GM18858 (cell line): ENCODE measurements at regions not wholly inside any gene's neighbourhood (a gene's known extent, or its start where the extent isn't known, plus 50 kb on each side); places are given as distances from the start of the nearest gene placed in this dataset.
"Not testable (repeated sequence)": the region's sequence is repeated elsewhere in the genome, so short reads cannot be mapped to it uniquely, and the experiment has no call there.

Source experiments
- ATAC-seq: cut with Tn5 transposase; IDR thresholded peaks from one replicate; pipeline ENCODE4 v1.9.1; 2021; ENCODE audit not compliant: unreplicated experiment

GRCh38 chr2:212875950-212876349 is 275.5 kb downstream of the IKZF2 start:
- ATAC-seq = not testable (repeated sequence)

- ATAC-seq = no peak
Measured at GRCh38 chr2:212873256-212873655, 278.2 kb downstream of the IKZF2 start.

GRCh38 chr2:212871597-212871996 is 279.8 kb downstream of the IKZF2 start:
- no peak for ATAC-seq

- ATAC-seq = no peak
Measured at GRCh38 chr2:212864186-212864585, 287.2 kb downstream of the IKZF2 start.

DNA sequence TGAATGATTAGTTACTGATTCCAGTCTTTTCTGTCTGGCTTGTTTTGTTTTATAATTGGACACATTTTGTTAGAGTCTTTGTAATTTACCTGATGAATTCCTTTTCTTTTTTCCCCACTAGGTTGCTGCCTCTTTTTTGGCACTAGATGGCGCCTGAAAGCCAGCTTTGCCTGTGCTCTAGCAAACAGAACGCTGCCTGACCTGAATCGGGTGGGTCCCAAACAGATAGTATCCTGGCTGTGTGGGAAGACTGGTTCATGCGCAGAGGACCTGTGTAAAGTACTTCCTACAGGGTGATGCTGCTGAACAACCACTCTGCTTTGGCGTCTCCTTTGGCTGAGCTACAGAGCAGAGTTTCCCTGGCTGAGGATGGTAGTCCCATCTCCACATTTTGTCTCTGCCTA is 288.2 kb downstream of the IKZF2 start:
- no peak for ATAC-seq

- ATAC-seq = no peak
Measured at GRCh38 chr2:212858496-212858895, 292.9 kb downstream of the IKZF2 start.

- ATAC-seq = no peak
Measured at GRCh38 chr2:212854771-212855170, 296.6 kb downstream of the IKZF2 start.

DNA sequence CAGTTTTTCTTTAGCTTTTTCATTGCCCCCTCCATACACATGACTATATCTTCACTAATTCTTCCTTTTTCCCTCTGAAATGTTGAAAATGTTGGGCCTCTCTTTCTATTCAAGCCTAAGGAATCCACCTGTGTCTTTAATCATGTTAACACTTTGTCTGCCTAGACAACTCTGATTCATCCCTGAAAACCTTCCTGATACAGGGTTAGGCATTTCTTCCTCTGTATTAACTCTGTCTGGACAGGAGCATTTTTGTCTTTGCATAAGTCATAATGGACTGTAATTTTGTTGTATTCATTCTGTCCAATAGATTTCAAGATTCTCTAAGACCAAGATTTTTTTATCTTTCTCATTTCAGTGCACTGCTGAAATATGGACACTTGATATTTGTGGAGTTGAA is 297.3 kb downstream of the IKZF2 start:
- no peak for ATAC-seq

DNA sequence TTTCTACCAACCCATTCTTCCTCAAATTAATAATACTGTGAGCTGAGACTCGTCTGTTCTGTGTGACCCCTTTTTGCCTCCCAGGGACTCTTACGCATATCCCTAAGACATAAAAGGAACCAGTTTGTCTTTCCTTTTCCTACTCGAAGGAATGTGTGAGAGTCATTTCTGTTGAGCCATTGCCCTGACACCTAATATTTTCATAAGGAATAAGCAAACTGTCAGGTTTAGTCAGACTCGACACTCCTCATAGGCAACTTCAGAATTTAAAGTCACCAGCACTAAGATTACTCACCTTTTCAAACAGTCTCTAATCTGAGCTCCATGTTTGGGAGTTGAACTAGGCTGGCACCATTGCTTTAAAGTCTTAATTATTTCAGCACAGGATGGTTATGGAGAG is 305.5 kb downstream of the IKZF2 start:
- ATAC-seq = no peak

DNA sequence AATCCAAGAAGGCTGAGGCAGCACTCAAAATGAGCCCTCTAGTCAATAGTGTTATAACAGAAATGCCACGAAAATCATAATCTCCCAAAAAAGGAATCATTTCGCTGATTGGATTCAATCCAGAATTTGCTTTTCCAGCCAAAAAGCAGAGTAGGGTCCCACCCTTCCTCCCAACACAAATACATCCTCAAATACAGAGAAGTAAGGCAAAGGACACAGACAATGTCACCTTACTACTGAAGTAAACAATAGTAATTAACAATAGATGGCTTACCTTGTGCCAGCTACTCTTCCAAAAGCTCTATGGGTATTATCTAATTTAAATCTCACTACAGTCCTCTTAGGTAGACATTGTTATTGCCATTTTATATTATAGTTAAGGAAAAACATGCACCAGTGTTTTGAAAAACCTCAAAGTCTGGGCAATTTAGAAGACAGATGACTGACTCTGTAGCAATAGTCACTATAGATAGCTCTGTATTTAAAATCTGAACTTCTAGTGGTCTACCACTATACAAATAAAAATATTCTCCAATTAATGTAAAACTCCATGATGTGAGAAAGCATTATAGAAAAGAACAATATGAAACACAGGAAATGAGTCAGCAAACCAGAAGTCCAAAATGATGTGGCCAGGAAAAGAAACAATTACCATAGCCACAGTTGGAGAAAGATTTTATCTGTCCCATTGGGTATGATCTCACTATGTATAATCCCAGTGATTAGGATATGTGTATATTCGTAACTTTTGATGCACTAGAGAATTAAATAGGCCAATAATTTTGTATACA is 305.0 kb upstream of the ERBB4 start:
- ATAC-seq = no peak

DNA sequence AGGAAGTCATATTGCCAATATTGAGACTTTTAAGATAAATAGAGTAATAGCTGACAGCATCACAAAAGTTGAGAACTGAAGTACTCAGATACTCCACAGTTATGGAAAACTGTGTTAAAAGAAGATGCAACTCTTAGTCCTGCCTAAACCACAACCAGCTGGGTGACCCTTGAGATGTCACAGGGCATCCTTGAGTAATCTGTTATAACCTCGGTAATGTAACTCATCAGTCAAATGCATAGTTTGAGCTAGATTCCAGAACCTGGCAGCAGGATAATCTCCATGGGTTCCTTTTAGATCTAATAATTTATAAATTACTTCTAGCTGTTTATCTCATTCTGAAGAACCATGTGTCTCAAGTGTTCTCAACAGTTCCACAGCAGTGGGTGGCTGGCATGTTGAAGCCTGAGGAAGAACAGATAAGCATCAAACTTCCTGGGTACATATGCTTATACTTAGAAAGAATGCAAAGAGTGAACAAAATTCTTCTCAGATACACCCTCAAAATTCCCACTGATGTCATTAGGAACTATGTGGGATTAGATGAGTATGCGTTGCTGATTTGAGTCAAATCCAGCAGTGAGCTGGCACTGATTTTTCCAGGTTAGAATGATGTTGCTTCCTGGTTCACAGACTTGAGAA is 304.1 kb upstream of the ERBB4 start:
- ATAC-seq = no peak

GRCh38 chr2:212841460-212841859 is 302.9 kb upstream of the ERBB4 start:
- no peak for ATAC-seq

GRCh38 chr2:212832211-212833195 is 293.9 kb upstream of the ERBB4 start:
- ATAC-seq = no peak

DNA sequence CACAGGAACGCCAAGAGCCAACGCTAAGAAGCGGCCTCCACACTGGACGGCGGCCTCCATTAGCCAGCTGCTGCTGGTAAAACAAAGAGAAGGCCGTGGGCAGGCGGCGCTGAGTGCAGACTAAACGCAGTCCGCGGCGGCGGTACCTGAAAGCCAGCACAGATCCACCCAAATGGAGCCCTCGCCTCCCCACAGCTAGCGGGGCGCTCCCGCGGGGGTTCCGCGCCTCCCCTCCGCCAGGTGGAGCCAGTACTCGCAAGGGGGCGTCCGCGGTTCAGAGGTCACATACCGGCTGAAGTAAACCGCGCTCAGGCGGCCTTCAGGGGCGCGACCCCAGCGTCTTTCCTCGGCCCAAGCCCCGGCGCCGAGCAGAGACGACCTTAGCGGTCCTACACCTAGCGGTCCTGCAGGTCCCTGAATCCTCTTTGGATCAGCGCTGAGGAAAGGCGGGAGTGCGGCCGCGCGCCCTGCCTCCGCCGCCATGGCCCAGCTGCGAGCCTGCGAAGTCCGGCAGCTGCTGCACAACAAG is 293.1 kb upstream of the ERBB4 start:
- no peak for ATAC-seq

DNA sequence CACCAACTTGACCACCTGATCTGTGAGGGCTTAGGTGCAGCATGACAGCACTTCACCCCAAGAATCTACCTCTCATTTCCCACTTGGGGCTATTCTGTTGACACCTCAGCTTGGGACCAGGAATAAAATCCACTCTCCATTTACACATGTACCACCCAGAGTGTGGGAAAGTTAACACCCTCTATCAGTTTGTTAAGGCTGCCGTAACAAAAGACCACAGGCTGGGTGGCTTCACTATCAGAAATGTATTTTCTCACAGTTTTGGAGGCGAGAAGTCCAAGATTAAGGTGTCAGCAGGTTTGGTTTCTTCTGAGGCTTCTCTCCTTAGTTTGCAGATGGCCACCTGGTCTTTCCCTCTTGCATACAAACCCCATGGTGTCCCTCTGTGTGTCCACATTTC is 277.7 kb upstream of the ERBB4 start:
- no peak for ATAC-seq

DNA sequence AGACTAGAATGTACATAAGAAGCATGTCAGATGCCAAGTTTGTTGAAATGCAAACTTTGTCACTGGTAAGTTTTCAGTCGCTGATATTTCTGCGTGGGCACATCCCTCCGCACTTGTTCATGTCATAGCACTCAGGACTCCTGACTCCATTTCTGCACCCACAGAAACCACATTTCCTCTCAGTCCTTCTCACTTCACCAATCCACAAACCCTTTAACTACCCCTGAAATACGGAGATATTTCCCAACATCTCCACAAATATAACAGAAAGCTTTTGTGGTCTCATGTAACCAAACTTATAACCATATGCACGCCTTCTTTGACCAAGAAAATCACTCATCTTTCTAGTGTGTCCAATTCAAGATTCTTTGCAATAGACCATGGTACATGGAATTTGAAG is 276.9 kb upstream of the ERBB4 start:
- peak; percentile 69 for ATAC-seq

DNA sequence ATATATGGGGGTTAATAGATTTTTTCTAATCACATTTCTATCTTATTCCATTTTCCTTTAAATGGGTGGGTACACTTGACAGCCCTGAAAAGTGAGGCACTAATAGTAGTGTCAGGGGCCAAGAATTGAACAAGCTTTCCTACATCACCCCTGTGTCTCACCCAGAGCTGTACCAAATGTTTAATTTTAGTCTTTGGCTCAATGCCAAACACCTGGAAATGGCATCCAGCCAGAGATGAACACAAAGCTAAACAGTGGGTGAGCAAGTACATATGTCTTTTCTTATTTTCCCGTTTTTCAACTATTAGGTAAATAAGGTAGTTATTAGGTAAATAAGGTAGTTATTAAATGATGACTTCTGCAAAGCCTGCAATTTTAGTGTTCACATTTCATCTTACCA is 276.3 kb upstream of the ERBB4 start:
- ATAC-seq = no peak

GRCh38 chr2:212811921-212812320 is 273.3 kb upstream of the ERBB4 start:
- ATAC-seq = no peak

GRCh38 chr2:212811036-212811805 is 272.6 kb upstream of the ERBB4 start:
- no peak for ATAC-seq

GRCh38 chr2:212797484-212798205 is 259.0 kb upstream of the ERBB4 start:
- ATAC-seq = no peak
